Esophagus muscularis mucosa (tissue), 4 donors: ENCODE measurements at regions not wholly inside any gene's neighbourhood (a gene's known extent, or its start where the extent isn't known, plus 50 kb on each side); places are given as distances from the start of the nearest gene placed in this dataset.
"Not testable (repeated sequence)": the region's sequence is repeated elsewhere in the genome, so short reads cannot be mapped to it uniquely, and the experiment has no call there.

Experiments used
- DNase-seq: peaks from one replicate; pipeline ENCODE4 v3.0.0-alpha.2; 2017; ENCODE audit errors: extremely low spot score
- H3K27ac ChIP-seq, 4 donors: fragments of 200-600 bp; sonication (generic); replicated peaks in 1 of 4; 1 replicate in 3 of 4; 2 replicates in 1 of 4; pipeline ENCODE4 v1.5.1; 2016 to 2019; ENCODE audit warnings: mild to moderate bottlenecking in 1 of 4
- H3K27me3 ChIP-seq, 4 donors: fragments of 200-600 bp; sonication (generic); one replicate each; pipeline versions ENCODE4 v1.5.1 to v1.6.0; 2016 to 2019
- H3K36me3 ChIP-seq, 4 donors: fragments of 200-600 bp; sonication (generic); one replicate each; pipeline ENCODE4 v1.5.1; 2016 to 2019
- H3K4me1 ChIP-seq, 4 donors: fragments of 200-600 bp; sonication (generic); one replicate each; pipeline ENCODE4 v1.5.1; 2016 to 2019
- H3K4me3 ChIP-seq, 4 donors: fragments of 200-600 bp; sonication (generic); 1 replicate in 2 of 4; 2 replicates in 2 of 4; pipeline ENCODE4 v1.5.1; 2016 to 2019; ENCODE audit warnings: mild to moderate bottlenecking in 4 of 4, moderate library complexity in 1 of 4
- H3K9me3 ChIP-seq, 4 donors: fragments of 200-600 bp; sonication (generic); 1 replicate in 3 of 4; 2 replicates in 1 of 4; pipeline ENCODE4 v1.5.1; 2016 to 2019
- EP300 ChIP-seq: sonication (generic); formaldehyde crosslinking; IDR thresholded peaks from one replicate; pipeline ENCODE4 v1.6.1; 2017; ENCODE audit warnings: antibody characterized with exemption
- POLR2A ChIP-seq: fragments of 450-650 bp; IDR thresholded peaks from one replicate; pipeline ENCODE4 v1.6.1; 2017; ENCODE audit warnings: antibody characterized with exemption, moderate library complexity, mild to moderate bottlenecking, low read depth
- POLR2AphosphoS5 ChIP-seq, 2 donors: sonication (generic); formaldehyde crosslinking; IDR thresholded peaks; one replicate each; pipeline ENCODE4 v1.6.1; 2017; ENCODE audit warnings: antibody characterized with exemption in 2 of 2
- WGBS: methylation state at CpG from one replicate; pipeline ENCODE4 v1.1.5; 2018; 5-methylcytosine and 5-hydroxymethylcytosine counted together
- intact Hi-C: fragments of 100-400 bp; cut with DNase I; formaldehyde crosslinking; loops from one replicate; pipeline ENCODE4 v1.15.1; 2023
- TF ChIP-seq, protein P1 (sequence below), 3 experiments: fragments of 200-600 bp in 2 of 3; fragments of 450-650 bp in 1 of 3; sonication (generic) in 2 of 3; IDR thresholded peaks; one replicate each; pipeline ENCODE4 v1.5.1; 2017 to 2019; ENCODE audit warnings: antibody characterized with exemption in 3 of 3, mild to moderate bottlenecking in 2 of 3, moderate library complexity in 1 of 3

DNA sequence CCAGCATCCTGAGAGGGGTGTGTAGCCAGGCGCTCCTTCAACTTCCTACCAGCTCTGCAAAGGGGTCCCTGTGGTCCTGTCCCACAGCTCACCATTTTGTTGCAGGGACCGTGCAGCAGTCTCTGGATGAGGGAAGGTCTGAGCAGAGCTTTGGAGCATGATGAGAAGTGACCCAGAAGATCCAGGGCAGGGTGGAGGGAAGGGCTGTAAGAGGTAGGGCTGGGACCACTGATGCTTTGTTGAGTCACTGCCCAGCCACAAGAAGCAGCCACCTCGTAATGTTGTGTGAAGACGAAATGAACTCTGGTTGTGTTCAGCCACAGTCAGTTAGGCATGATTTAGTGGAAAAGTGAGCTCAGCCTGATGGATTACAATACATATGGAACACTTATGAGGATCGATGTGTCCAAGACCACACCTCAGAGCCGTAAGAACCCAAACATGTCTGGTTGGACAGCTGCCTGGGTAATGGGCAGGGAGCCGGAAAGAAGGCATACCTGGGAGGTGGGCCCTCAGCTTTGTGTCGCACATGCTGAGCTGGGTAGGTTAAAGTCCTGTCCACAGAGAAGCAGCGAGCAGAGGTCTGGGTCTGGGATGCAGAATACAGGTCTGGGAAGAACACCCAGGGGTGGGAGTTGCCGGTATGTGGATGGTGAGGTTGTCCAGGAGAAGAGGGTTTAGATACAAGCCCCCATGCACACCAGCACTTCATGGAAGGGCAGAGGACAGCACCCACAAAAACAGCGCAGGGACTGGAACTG lies 250.1 kb downstream of the GADD45G start:
- H3K4me1 ChIP-seq = peaks cover 0 to 7% (median 0%) of the 10 kb centered on the region in 4 donors
- intact Hi-C loops = no loop called here
- no peaks in the 10 kb centered on the region for H3K36me3 ChIP-seq
- H3K27me3 ChIP-seq = no peaks in the 10 kb centered on the region
- no peak overlapping the region for H3K4me3 ChIP-seq
- H3K27ac ChIP-seq = no peak overlapping the region
- TF ChIP-seq POLR2AphosphoS5 (IDR thresholded peaks at IDR 0.05) = no peak
- TF ChIP-seq POLR2A = no peak
- TF ChIP-seq, protein P1, sequence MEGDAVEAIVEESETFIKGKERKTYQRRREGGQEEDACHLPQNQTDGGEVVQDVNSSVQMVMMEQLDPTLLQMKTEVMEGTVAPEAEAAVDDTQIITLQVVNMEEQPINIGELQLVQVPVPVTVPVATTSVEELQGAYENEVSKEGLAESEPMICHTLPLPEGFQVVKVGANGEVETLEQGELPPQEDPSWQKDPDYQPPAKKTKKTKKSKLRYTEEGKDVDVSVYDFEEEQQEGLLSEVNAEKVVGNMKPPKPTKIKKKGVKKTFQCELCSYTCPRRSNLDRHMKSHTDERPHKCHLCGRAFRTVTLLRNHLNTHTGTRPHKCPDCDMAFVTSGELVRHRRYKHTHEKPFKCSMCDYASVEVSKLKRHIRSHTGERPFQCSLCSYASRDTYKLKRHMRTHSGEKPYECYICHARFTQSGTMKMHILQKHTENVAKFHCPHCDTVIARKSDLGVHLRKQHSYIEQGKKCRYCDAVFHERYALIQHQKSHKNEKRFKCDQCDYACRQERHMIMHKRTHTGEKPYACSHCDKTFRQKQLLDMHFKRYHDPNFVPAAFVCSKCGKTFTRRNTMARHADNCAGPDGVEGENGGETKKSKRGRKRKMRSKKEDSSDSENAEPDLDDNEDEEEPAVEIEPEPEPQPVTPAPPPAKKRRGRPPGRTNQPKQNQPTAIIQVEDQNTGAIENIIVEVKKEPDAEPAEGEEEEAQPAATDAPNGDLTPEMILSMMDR (IDR thresholded peaks at IDR 0.05) = no peak
- TF ChIP-seq EP300 = no peak
- 91% methylated on average over 11 of the region's 11 CpGs for WGBS
- no peaks in the 10 kb centered on the region for H3K9me3 ChIP-seq
- no peak for DNase-seq

DNA sequence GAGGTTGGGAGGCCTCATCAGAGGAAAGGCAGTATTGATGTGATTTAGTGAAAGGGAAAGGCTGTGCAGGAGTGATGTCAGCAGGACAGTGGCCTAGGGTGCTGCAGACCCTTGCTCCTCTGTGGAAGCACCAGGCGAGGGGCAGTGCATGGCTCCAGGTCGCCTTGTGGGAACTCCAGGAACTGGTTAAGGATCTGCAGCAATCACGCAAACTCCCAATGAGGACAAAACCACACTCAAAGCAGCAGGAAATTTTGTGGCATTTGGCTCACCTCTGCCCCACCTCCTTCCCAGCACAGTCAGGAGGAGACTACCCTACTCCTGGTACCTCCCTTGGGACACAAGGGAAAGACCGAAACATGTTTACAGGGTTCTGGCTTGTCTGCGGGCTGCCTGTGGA lies 251.5 kb downstream of the GADD45G start:
- 98% methylated on average over 5 of the region's 5 CpGs for WGBS

DNA sequence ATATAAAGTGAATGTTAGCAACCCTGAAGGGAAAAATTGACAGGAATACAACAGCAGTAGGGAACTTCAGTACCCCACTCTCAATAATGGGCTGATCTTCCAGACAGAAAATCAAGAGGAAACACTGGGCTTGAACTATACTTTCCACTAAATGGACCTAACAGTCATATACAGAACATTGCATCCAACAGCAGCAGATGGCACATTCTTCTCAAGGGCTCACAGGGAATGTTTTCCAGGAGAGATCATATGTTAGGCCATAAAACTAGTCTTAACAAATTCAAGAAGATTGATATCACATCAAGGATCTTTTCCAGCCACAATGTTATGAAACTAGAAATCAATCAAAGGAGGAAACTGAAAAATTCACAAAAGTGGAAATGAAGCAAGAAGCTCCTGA lies 252.1 kb downstream of the GADD45G start:
- H3K4me3 ChIP-seq, H3K4me1 ChIP-seq, H3K9me3 ChIP-seq, DNase-seq, H3K27ac ChIP-seq, H3K36me3 ChIP-seq, intact Hi-C loops, H3K27me3 ChIP-seq: not testable (repeated sequence)

More for the DNA sequence above, 251.5 kb downstream of the GADD45G start:
- H3K27me3 ChIP-seq, intact Hi-C loops, H3K9me3 ChIP-seq, H3K4me1 ChIP-seq, H3K4me3 ChIP-seq, H3K27ac ChIP-seq, H3K36me3 ChIP-seq, DNase-seq: not testable (repeated sequence)

DNA sequence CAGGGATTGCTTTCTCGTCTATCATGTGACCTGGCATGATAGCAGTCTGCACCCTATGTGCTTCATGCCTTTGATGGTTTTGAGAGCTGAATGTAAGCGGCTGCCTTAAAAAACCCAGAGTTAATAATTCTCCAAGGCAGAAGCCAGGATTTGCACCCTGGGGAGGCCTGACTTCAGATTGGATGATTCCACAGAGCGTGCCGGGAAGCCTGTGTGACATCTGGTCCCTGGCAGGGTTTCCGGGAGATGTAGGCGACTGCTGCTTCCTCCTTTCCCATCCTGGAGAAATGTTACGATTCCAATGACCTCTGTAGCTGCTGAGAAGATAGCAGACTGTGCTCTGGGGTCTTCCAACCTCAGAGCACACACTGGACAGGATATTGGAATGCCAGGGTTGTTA lies 255.0 kb downstream of the GADD45G start:
- WGBS = 71% methylated on average over 7 of the region's 7 CpGs
- H3K27me3 ChIP-seq, H3K9me3 ChIP-seq, H3K27ac ChIP-seq, H3K36me3 ChIP-seq, intact Hi-C loops, H3K4me3 ChIP-seq, DNase-seq, H3K4me1 ChIP-seq: not testable (repeated sequence)

DNA sequence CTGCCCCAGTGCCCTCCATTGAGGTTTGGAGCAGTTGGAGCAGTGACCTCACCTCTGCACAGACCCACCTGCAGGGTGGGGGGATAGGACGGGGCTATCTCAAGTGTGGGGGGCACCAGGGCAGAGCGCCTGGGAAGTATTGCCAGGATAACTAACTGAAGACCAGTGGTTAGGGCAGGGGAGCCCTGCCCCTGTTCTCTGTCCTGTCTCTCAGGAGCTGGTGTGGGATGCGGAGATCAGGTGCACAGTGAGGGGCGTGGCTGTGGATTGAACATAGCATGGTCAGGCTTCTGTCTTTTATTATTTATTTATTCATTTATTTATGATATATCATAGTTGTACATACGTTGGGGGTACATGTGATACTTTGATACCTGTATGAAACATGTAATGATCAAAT lies 256.6 kb downstream of the GADD45G start:
- 95% methylated on average over 5 of the region's 5 CpGs for WGBS
- intact Hi-C loops, DNase-seq, H3K36me3 ChIP-seq, H3K4me3 ChIP-seq, H3K4me1 ChIP-seq, H3K9me3 ChIP-seq, H3K27ac ChIP-seq, H3K27me3 ChIP-seq: not testable (repeated sequence)

DNA sequence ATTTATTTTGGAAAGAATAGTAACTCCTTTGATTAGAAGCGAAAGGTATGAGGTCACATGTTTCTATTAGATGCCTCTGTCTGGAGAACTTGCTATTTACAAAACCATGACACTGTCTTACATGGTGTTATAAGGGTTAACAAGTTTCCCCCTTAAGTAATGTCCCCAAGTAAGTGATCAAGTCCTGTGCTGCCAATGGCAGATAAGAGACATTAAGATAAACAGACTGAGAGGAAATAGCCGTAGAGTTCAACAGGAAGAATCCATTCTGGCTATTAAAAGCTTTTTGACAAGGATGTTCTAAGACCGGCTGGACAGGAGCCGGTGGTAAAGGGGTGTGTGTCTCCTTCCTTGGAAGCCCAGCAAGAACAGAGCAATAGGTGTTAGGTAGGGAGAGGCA lies 257.5 kb downstream of the GADD45G start:
- intact Hi-C loops = no loop called here
- WGBS = 64% methylated on average over 4 of the region's 4 CpGs
- Histone ChIP-seq H3K27me3 (no peaks in the 10 kb centered on the region), H3K36me3 (no peaks in the 10 kb centered on the region), H3K27ac (no peak overlapping the region), H3K4me3 (no peak overlapping the region), H3K4me1 (peaks cover 0 to 4% (median 0%) of the 10 kb centered on the region in 4 donors), H3K9me3 (no peaks in the 10 kb centered on the region)
- no peak for DNase-seq
- no peak for TF ChIP-seq POLR2A
- no peak for TF ChIP-seq POLR2AphosphoS5 (IDR thresholded peaks at IDR 0.05)
- TF ChIP-seq EP300 = no peak
- TF ChIP-seq, protein P1 (IDR thresholded peaks at IDR 0.05) = no peak

DNA sequence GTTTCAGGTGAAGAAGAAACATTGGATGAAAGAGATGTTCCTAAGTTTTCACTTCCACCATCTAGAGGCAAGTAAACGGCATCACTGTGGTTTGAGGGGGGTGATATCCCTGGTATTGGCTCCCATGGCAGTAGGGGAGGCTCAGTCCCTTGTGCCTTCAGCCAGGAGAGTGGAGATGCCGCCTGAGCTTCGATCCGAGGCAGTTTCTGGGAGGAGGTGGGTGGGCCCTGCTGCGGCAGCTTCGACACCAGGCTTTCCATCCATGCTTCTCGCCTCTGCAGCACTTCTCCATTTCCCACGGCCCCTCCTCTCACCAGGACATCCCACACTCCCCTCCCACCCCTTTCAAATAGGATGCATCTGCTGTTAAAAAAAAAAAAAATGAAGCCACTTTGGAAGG lies 258.3 kb downstream of the GADD45G start:
- H3K4me3 ChIP-seq = no peak overlapping the region
- H3K9me3 ChIP-seq = no peaks in the 10 kb centered on the region
- no peaks in the 10 kb centered on the region for H3K36me3 ChIP-seq
- H3K27ac ChIP-seq = no peak overlapping the region
- WGBS = 99% methylated on average over 6 of the region's 8 CpGs
- intact Hi-C loops = no loop called here
- DNase-seq = no peak
- H3K27me3 ChIP-seq = no peaks in the 10 kb centered on the region
- H3K4me1 ChIP-seq = peaks cover 0 to 4% (median 0%) of the 10 kb centered on the region in 4 donors
- TF ChIP-seq POLR2AphosphoS5 (IDR thresholded peaks at IDR 0.05) (no peak), POLR2A (no peak), EP300 (no peak)
- TF ChIP-seq, protein P1 (IDR thresholded peaks at IDR 0.05) = no peak
